Panc1 (cell line): ENCODE measurements at regions not wholly inside any gene's neighbourhood (a gene's known extent, or its start where the extent isn't known, plus 50 kb on each side); places are given as distances from the start of the nearest gene placed in this dataset.

ENCODE experiments used
- ATAC-seq: fragments of 200-7000 bp; cut with Tn5 transposase; 2 replicates; pipeline ENCODE4 v1.9.1; 2020; ENCODE audit warnings: mild to moderate bottlenecking, moderate library complexity
- BruUV-seq: library from RNA; stranded (reverse); fragments of 400-500 nt; replicated peaks from 2 replicates; lab custom pipeline; 2021; lab: Mats Ljungman, UMichigan
- CTCF ChIA-PET: fragments of 300-600 bp; sonication (Branson Sonifier 250); formaldehyde crosslinking; loops from one replicate; lab custom pipeline; 2022; ENCODE audit warnings: antibody characterized with exemption; lab: Charles Lee
- POLR2A ChIA-PET: fragments of 300-600 bp; sonication (Branson Sonifier 250); formaldehyde crosslinking; loops from one replicate; lab custom pipeline; 2022; ENCODE audit warnings: antibody characterized with exemption; lab: Charles Lee
- DNase-seq: peaks from one replicate; pipeline ENCODE4 v3.0.0-alpha.2; 2010; ENCODE audit warnings: low read depth, low spot score
- H3K27ac ChIP-seq: 2 replicates; pipeline ENCODE4 v1.5.1; 2011; ENCODE audit warnings: mild to moderate bottlenecking, low read length, inconsistent platforms
- H3K27me3 ChIP-seq: fragments of 200-500 bp; sonication (Bioruptor generic); 2 replicates; pipeline ENCODE4 v1.6.0; 2014; ENCODE audit warnings: low read length, inconsistent platforms; ENCODE audit not compliant: control insufficient read depth, insufficient read depth
- H3K36me3 ChIP-seq: fragments of 200-500 bp; sonication (Bioruptor generic); 2 replicates; pipeline ENCODE4 v1.5.1; 2014; ENCODE audit warnings: inconsistent platforms, mild to moderate bottlenecking, low read length, moderate library complexity; ENCODE audit not compliant: control insufficient read depth, insufficient read depth
- H3K4me1 ChIP-seq: 2 replicates; pipeline ENCODE4 v1.5.1; 2011; ENCODE audit warnings: inconsistent platforms, mild to moderate bottlenecking, low read length, moderate library complexity; ENCODE audit not compliant: control insufficient read depth, insufficient read depth
- H3K4me3 ChIP-seq, 2 experiments: 2 replicates each; pipeline ENCODE4 v1.5.1; 2011 to 2012; ENCODE audit warnings: low read depth in 2 of 2, low read length in 2 of 2, mild to moderate bottlenecking in 2 of 2, inconsistent platforms in 1 of 2, moderate library complexity in 1 of 2
- H3K9me3 ChIP-seq: fragments of 200-500 bp; sonication (Bioruptor generic); 2 replicates; pipeline ENCODE4 v1.5.1; 2014; ENCODE audit warnings: low read depth, mild to moderate bottlenecking, inconsistent platforms, low read length, moderate library complexity; ENCODE audit not compliant: control insufficient read depth, insufficient read depth
- POLR2AphosphoS5 ChIP-seq: IDR thresholded peaks from 2 replicates; pipeline ENCODE4 v1.6.1; 2012; ENCODE audit warnings: mild to moderate bottlenecking, low read depth, low read length, moderate library complexity
- SIN3A ChIP-seq: IDR thresholded peaks from 2 replicates; pipeline ENCODE4 v1.6.1; 2012; ENCODE audit warnings: low read depth, mild to moderate bottlenecking, low read length, moderate library complexity, borderline replicate concordance; ENCODE audit not compliant: insufficient read depth
- TCF7L2 ChIP-seq: IDR thresholded peaks from 2 replicates; pipeline ENCODE4 v1.6.1; 2011; ENCODE audit warnings: mild to moderate bottlenecking, low read depth, low read length, inconsistent platforms
- in situ Hi-C: cut with HindIII; loops from 2 replicates; pipeline ENCODE4 v1.10.0; 2016; ENCODE audit warnings: low sequenced_read_pairs, low pct_unique_long_range_greater_than_20kb
- intact Hi-C: fragments of 100-400 bp; cut with micrococcal nuclease; formaldehyde crosslinking; loops from one replicate; pipeline ENCODE4 v1.10.0; 2022; ENCODE audit not compliant: unreplicated experiment
- TF ChIP-seq, protein P1 (sequence below), 2 experiments: IDR thresholded peaks; 2 replicates each; pipeline ENCODE4 v1.6.1; 2011 to 2012; ENCODE audit warnings: low read depth in 2 of 2, control low read depth in 1 of 2, low read length in 1 of 2, mild to moderate bottlenecking in 1 of 2, moderate library complexity in 1 of 2; ENCODE audit not compliant: insufficient read depth in 1 of 2
- TF ChIP-seq, protein P2 (sequence below): fragments of 450-650 bp; IDR thresholded peaks from 2 replicates; pipeline ENCODE4 v1.5.1; 2017; ENCODE audit warnings: mild to moderate bottlenecking

DNA sequence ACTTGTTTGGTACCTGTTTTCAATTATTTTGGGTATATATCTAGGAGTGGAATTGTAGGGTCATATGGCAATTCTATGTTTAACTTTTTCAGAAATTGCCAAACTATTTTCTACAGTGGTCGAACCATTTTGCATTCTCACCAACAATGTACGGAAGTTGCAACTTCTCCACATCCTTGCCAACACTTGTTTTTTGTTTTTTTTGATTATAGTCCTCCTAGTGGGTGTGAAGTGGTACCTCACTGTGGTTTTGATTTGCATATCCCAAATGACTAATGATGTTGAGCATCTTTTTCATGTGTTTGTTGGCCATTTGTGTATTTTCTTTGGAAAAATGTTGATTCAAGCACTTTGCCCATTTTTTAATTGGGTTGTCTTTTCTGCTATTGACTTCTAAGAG lies 122.1 kb downstream of the RPS24 start:
- no peaks in the 10 kb centered on the region for H3K4me1 ChIP-seq
- CTCF ChIA-PET: no interaction called here
- no peak for TF ChIP-seq SIN3A
- no peak for TF ChIP-seq POLR2AphosphoS5
- TF ChIP-seq, protein P1, sequence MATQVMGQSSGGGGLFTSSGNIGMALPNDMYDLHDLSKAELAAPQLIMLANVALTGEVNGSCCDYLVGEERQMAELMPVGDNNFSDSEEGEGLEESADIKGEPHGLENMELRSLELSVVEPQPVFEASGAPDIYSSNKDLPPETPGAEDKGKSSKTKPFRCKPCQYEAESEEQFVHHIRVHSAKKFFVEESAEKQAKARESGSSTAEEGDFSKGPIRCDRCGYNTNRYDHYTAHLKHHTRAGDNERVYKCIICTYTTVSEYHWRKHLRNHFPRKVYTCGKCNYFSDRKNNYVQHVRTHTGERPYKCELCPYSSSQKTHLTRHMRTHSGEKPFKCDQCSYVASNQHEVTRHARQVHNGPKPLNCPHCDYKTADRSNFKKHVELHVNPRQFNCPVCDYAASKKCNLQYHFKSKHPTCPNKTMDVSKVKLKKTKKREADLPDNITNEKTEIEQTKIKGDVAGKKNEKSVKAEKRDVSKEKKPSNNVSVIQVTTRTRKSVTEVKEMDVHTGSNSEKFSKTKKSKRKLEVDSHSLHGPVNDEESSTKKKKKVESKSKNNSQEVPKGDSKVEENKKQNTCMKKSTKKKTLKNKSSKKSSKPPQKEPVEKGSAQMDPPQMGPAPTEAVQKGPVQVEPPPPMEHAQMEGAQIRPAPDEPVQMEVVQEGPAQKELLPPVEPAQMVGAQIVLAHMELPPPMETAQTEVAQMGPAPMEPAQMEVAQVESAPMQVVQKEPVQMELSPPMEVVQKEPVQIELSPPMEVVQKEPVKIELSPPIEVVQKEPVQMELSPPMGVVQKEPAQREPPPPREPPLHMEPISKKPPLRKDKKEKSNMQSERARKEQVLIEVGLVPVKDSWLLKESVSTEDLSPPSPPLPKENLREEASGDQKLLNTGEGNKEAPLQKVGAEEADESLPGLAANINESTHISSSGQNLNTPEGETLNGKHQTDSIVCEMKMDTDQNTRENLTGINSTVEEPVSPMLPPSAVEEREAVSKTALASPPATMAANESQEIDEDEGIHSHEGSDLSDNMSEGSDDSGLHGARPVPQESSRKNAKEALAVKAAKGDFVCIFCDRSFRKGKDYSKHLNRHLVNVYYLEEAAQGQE (IDR thresholded peaks at IDR 0.05; ENCODE audit: insufficient read depth in 1 of 2, low read depth in 2 of 2, low read length in 1 of 2): no peak
- TF ChIP-seq, protein P2, sequence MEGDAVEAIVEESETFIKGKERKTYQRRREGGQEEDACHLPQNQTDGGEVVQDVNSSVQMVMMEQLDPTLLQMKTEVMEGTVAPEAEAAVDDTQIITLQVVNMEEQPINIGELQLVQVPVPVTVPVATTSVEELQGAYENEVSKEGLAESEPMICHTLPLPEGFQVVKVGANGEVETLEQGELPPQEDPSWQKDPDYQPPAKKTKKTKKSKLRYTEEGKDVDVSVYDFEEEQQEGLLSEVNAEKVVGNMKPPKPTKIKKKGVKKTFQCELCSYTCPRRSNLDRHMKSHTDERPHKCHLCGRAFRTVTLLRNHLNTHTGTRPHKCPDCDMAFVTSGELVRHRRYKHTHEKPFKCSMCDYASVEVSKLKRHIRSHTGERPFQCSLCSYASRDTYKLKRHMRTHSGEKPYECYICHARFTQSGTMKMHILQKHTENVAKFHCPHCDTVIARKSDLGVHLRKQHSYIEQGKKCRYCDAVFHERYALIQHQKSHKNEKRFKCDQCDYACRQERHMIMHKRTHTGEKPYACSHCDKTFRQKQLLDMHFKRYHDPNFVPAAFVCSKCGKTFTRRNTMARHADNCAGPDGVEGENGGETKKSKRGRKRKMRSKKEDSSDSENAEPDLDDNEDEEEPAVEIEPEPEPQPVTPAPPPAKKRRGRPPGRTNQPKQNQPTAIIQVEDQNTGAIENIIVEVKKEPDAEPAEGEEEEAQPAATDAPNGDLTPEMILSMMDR: no peak; the same call in 1 of the 2 replicates
- no peak for TF ChIP-seq TCF7L2
- no peak overlapping the region for H3K27ac ChIP-seq
- DNase-seq (no peak), ATAC-seq (no peak)
- H3K36me3 ChIP-seq: no peaks in the 10 kb centered on the region
- intact Hi-C loops (no loop called here), in situ Hi-C loops (no loop called here)
- H3K9me3 ChIP-seq: no peaks in the 10 kb centered on the region
- H3K27me3 ChIP-seq: peaks cover 6% of the 10 kb centered on the region; the same call in 1 of the 2 replicates
- H3K4me3 ChIP-seq: no peak overlapping the region
- BruUV-seq: no TSS peak
- POLR2A ChIA-PET: no interaction called here

DNA sequence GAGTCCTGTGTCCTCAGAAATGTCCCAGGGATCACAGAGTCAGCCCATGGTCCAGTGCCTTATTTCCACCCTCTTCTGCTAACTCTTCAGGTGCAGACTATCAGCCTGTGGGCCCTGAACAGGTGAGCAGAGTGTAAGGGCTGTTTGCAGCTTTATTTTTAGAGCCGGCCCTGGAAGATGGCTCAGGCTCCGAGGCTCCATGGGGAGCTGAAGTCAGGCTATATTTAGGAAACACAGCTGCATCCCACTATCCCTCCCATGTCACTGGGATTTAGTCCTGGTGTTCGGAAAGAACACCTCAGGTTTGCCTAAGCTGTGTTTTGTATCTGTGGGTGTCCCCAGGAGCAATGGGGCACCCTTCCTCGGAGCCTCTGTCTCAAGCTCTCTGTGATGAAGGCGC lies 126.9 kb downstream of the RPS24 start:
- TF ChIP-seq SIN3A (no peak), TCF7L2 (no peak), POLR2AphosphoS5 (no peak)
- TF ChIP-seq, protein P2: no peak
- TF ChIP-seq, protein P1 (IDR thresholded peaks at IDR 0.05; ENCODE audit: insufficient read depth in 1 of 2, low read depth in 2 of 2, low read length in 1 of 2): no peak
- no peaks in the 10 kb centered on the region for H3K9me3 ChIP-seq
- POLR2A ChIA-PET: no interaction called here
- no peaks in the 10 kb centered on the region for H3K36me3 ChIP-seq
- in situ Hi-C loops: no loop called here
- no peak for ATAC-seq
- no peak overlapping the region for H3K27ac ChIP-seq
- H3K27me3 ChIP-seq: peaks cover 18% of the 10 kb centered on the region
- CTCF ChIA-PET: no interaction called here
- no TSS peak for BruUV-seq
- no peaks in the 10 kb centered on the region for H3K4me1 ChIP-seq
- no peak overlapping the region for H3K4me3 ChIP-seq
- DNase-seq: no peak
- intact Hi-C loops: no loop called here
